GM23338 (cell line): ENCODE measurements at regions not wholly inside any gene's neighbourhood (a gene's known extent, or its start where the extent isn't known, plus 50 kb on each side); places are given as distances from the start of the nearest gene placed in this dataset.

ENCODE experiments used
- ATAC-seq: fragments of 200-7000 bp; cut with Tn5 transposase; 3 replicates; pipeline ENCODE4 v1.9.1; 2020
- DNase-seq: peaks from one replicate; pipeline ENCODE4 v3.0.0-alpha.2; 2015; ENCODE audit warnings: low spot score
- H2AFZ ChIP-seq: fragments of 200-600 bp; sonication (generic); 2 replicates; pipeline ENCODE4 v1.8.0; 2016; ENCODE audit warnings: antibody characterized with exemption, mild to moderate bottlenecking, moderate library complexity
- H3F3A ChIP-seq: fragments of 200-600 bp; sonication (generic); replicated peaks from 2 replicates; pipeline ENCODE4 v1.8.0; 2017; ENCODE audit warnings: antibody characterized with exemption, mixed run types, low read depth
- H3K27ac ChIP-seq: fragments of 200-600 bp; sonication (generic); 2 replicates; pipeline ENCODE4 v1.6.1; 2016; ENCODE audit warnings: low read depth
- H3K27me3 ChIP-seq: fragments of 200-600 bp; sonication (generic); 2 replicates; pipeline ENCODE4 v1.8.0; 2016; ENCODE audit warnings: mild to moderate bottlenecking, mixed run types, moderate library complexity; ENCODE audit not compliant: insufficient read depth
- H3K36me3 ChIP-seq: fragments of 200-600 bp; sonication (generic); 2 replicates; pipeline ENCODE4 v1.8.0; 2016; ENCODE audit warnings: mild to moderate bottlenecking; ENCODE audit not compliant: insufficient read depth
- H3K4me1 ChIP-seq: fragments of 200-600 bp; sonication (generic); 2 replicates; pipeline ENCODE4 v1.8.0; 2016; ENCODE audit warnings: mild to moderate bottlenecking, moderate library complexity; ENCODE audit not compliant: insufficient read depth
- H3K4me2 ChIP-seq: fragments of 200-600 bp; sonication (generic); 2 replicates; pipeline ENCODE4 v1.7.1; 2017; ENCODE audit warnings: mixed run types
- H3K4me3 ChIP-seq: fragments of 200-600 bp; sonication (generic); 2 replicates; pipeline ENCODE4 v1.6.1; 2016; ENCODE audit warnings: mixed run types
- H3K79me2 ChIP-seq: fragments of 200-600 bp; sonication (generic); replicated peaks from 2 replicates; pipeline ENCODE4 v1.8.0; 2017; ENCODE audit warnings: mild to moderate bottlenecking; ENCODE audit not compliant: insufficient read depth
- H3K9me2 ChIP-seq: fragments of 200-600 bp; sonication (generic); 2 replicates; pipeline ENCODE4 v1.8.0; 2017; ENCODE audit not compliant: insufficient read depth
- H4K20me1 ChIP-seq: fragments of 200-600 bp; sonication (generic); replicated peaks from 2 replicates; pipeline ENCODE4 v1.8.0; 2017; ENCODE audit warnings: mild to moderate bottlenecking; ENCODE audit not compliant: insufficient read depth
- H3K27ac Mint-ChIP-seq: 2 replicates; pipeline ENCODE4 v1.8.0; 2020; ENCODE audit warnings: inconsistent platforms, mild to moderate bottlenecking, moderate library complexity, mixed read lengths
- H3K27me3 Mint-ChIP-seq: 3 replicates; pipeline ENCODE4 v1.8.0; 2022; ENCODE audit warnings: low read depth, mild to moderate bottlenecking, moderate library complexity, mixed read lengths, inconsistent platforms; ENCODE audit not compliant: insufficient read depth, poor library complexity
- H3K36me3 Mint-ChIP-seq: 3 replicates; pipeline ENCODE4 v1.8.0; 2021; ENCODE audit warnings: low read depth, mild to moderate bottlenecking, inconsistent platforms, moderate library complexity, mixed read lengths
- H3K4me1 Mint-ChIP-seq: 3 replicates; pipeline ENCODE4 v1.8.0; 2020; ENCODE audit warnings: mild to moderate bottlenecking, inconsistent platforms, mixed read lengths
- H3K4me3 Mint-ChIP-seq: 3 replicates; pipeline ENCODE4 v1.8.0; 2021; ENCODE audit warnings: moderate library complexity, mild to moderate bottlenecking, inconsistent platforms, mixed read lengths
- H3K9me3 Mint-ChIP-seq: 3 replicates; pipeline ENCODE4 v1.8.0; 2020; ENCODE audit warnings: moderate library complexity, mild to moderate bottlenecking, inconsistent platforms, mixed read lengths
- CREB1 ChIP-seq: fragments of 250-450 bp; sonication (Bioruptor Pico); IDR thresholded peaks from 2 replicates; pipeline ENCODE4 v1.5.0; 2020; ENCODE audit warnings: low read depth, mild to moderate bottlenecking, moderate library complexity
- CTCF ChIP-seq, 2 experiments: fragments of 200-600 bp in 1 of 2; sonication (generic) in 1 of 2; conservative IDR thresholded peaks; 2 replicates each; pipeline versions ENCODE4 v1.5.1 to v1.6.1; 2016 to 2017; ENCODE audit warnings: antibody characterized with exemption in 2 of 2, low read depth in 2 of 2, mild to moderate bottlenecking in 2 of 2, moderate library complexity in 1 of 2
- EZH2 ChIP-seq: fragments of 200-600 bp; sonication (generic); IDR thresholded peaks from one replicate; pipeline ENCODE4 v1.8.0; 2017; ENCODE audit warnings: antibody characterized with exemption, mild to moderate bottlenecking, low read depth; ENCODE audit not compliant: unreplicated experiment
- EZH2phosphoT487 ChIP-seq: fragments of 200-600 bp; sonication (generic); IDR thresholded peaks from one replicate; pipeline ENCODE4 v1.8.1; 2018; ENCODE audit warnings: antibody characterized with exemption; ENCODE audit not compliant: unreplicated experiment
- JUNB ChIP-seq: IDR thresholded peaks from one replicate; pipeline ENCODE4 v1.6.1; 2016; ENCODE audit warnings: antibody characterized with exemption; ENCODE audit not compliant: unreplicated experiment
- NANOG ChIP-seq: IDR thresholded peaks from 2 replicates; pipeline ENCODE4 v1.6.1; 2016; ENCODE audit warnings: antibody characterized with exemption, borderline replicate concordance
- POLR2AphosphoS5 ChIP-seq: IDR thresholded peaks from 2 replicates; pipeline ENCODE4 v1.6.1; 2016; ENCODE audit warnings: antibody characterized with exemption, low read depth
- REST ChIP-seq: IDR thresholded peaks from one replicate; pipeline ENCODE4 v1.6.1; 2018; ENCODE audit warnings: antibody characterized with exemption; ENCODE audit not compliant: unreplicated experiment
- STAT1 ChIP-seq: IDR thresholded peaks from one replicate; pipeline ENCODE4 v1.6.1; 2016; ENCODE audit warnings: antibody characterized with exemption; ENCODE audit not compliant: unreplicated experiment
- ZNF114 ChIP-seq: fragments of 250-450 bp; sonication (Bioruptor Pico); IDR thresholded peaks from 2 replicates; pipeline ENCODE4 v1.5.0; 2020; ENCODE audit warnings: mild to moderate bottlenecking, moderate library complexity
- ZNF331 ChIP-seq: fragments of 250-450 bp; sonication (Bioruptor Pico); IDR thresholded peaks from 2 replicates; pipeline ENCODE4 v1.5.0; 2020; ENCODE audit warnings: low read depth, mild to moderate bottlenecking, moderate library complexity
- TF ChIP-seq, protein P1 (sequence below): IDR thresholded peaks from 2 replicates; pipeline ENCODE4 v1.6.1; 2016; ENCODE audit warnings: antibody characterized with exemption
- TF ChIP-seq, protein P2 (sequence below): fragments of 250-450 bp; sonication (Bioruptor Pico); IDR thresholded peaks from 2 replicates; pipeline ENCODE4 v1.5.0; 2020; ENCODE audit warnings: mild to moderate bottlenecking, moderate library complexity

GRCh38 chr18:65282096-65282495 is 468.7 kb upstream of the CDH7 start:
- Histone ChIP-seq H3K36me3 (no peaks in the 10 kb centered on the region), H3K4me1 (peaks cover 21% of the 10 kb centered on the region), H3K27me3 (no peaks in the 10 kb centered on the region), H2AFZ (no peak overlapping the region), H3K4me3 (no peak overlapping the region), H3K27ac (no peak overlapping the region), H3K9me2 (peaks cover 7% of the 10 kb centered on the region; the same call in 1 of the 2 replicates), H4K20me1 (no peaks in the 10 kb centered on the region), H3K4me2 (no peak overlapping the region), H3K79me2 (no peaks in the 10 kb centered on the region), H3F3A (no peaks in the 10 kb centered on the region)
- no peak for ATAC-seq
- peaks cover 6% of the 10 kb centered on the region; the same call in 2 of the 3 replicates for H3K36me3 Mint-ChIP-seq
- no peak overlapping the region for H3K27ac Mint-ChIP-seq
- DNase-seq = no peak
- H3K4me1 Mint-ChIP-seq = peaks cover 17% of the 10 kb centered on the region
- H3K9me3 Mint-ChIP-seq = peaks cover 11% of the 10 kb centered on the region; the same call in 2 of the 3 replicates
- H3K4me3 Mint-ChIP-seq = no peak overlapping the region
- TF ChIP-seq ZNF114 = no peak
- TF ChIP-seq, protein P1, sequence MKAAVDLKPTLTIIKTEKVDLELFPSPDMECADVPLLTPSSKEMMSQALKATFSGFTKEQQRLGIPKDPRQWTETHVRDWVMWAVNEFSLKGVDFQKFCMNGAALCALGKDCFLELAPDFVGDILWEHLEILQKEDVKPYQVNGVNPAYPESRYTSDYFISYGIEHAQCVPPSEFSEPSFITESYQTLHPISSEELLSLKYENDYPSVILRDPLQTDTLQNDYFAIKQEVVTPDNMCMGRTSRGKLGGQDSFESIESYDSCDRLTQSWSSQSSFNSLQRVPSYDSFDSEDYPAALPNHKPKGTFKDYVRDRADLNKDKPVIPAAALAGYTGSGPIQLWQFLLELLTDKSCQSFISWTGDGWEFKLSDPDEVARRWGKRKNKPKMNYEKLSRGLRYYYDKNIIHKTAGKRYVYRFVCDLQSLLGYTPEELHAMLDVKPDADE = no peak
- TF ChIP-seq JUNB = no peak
- TF ChIP-seq NANOG = no peak
- no peak for TF ChIP-seq EZH2phosphoT487
- TF ChIP-seq, protein P2, sequence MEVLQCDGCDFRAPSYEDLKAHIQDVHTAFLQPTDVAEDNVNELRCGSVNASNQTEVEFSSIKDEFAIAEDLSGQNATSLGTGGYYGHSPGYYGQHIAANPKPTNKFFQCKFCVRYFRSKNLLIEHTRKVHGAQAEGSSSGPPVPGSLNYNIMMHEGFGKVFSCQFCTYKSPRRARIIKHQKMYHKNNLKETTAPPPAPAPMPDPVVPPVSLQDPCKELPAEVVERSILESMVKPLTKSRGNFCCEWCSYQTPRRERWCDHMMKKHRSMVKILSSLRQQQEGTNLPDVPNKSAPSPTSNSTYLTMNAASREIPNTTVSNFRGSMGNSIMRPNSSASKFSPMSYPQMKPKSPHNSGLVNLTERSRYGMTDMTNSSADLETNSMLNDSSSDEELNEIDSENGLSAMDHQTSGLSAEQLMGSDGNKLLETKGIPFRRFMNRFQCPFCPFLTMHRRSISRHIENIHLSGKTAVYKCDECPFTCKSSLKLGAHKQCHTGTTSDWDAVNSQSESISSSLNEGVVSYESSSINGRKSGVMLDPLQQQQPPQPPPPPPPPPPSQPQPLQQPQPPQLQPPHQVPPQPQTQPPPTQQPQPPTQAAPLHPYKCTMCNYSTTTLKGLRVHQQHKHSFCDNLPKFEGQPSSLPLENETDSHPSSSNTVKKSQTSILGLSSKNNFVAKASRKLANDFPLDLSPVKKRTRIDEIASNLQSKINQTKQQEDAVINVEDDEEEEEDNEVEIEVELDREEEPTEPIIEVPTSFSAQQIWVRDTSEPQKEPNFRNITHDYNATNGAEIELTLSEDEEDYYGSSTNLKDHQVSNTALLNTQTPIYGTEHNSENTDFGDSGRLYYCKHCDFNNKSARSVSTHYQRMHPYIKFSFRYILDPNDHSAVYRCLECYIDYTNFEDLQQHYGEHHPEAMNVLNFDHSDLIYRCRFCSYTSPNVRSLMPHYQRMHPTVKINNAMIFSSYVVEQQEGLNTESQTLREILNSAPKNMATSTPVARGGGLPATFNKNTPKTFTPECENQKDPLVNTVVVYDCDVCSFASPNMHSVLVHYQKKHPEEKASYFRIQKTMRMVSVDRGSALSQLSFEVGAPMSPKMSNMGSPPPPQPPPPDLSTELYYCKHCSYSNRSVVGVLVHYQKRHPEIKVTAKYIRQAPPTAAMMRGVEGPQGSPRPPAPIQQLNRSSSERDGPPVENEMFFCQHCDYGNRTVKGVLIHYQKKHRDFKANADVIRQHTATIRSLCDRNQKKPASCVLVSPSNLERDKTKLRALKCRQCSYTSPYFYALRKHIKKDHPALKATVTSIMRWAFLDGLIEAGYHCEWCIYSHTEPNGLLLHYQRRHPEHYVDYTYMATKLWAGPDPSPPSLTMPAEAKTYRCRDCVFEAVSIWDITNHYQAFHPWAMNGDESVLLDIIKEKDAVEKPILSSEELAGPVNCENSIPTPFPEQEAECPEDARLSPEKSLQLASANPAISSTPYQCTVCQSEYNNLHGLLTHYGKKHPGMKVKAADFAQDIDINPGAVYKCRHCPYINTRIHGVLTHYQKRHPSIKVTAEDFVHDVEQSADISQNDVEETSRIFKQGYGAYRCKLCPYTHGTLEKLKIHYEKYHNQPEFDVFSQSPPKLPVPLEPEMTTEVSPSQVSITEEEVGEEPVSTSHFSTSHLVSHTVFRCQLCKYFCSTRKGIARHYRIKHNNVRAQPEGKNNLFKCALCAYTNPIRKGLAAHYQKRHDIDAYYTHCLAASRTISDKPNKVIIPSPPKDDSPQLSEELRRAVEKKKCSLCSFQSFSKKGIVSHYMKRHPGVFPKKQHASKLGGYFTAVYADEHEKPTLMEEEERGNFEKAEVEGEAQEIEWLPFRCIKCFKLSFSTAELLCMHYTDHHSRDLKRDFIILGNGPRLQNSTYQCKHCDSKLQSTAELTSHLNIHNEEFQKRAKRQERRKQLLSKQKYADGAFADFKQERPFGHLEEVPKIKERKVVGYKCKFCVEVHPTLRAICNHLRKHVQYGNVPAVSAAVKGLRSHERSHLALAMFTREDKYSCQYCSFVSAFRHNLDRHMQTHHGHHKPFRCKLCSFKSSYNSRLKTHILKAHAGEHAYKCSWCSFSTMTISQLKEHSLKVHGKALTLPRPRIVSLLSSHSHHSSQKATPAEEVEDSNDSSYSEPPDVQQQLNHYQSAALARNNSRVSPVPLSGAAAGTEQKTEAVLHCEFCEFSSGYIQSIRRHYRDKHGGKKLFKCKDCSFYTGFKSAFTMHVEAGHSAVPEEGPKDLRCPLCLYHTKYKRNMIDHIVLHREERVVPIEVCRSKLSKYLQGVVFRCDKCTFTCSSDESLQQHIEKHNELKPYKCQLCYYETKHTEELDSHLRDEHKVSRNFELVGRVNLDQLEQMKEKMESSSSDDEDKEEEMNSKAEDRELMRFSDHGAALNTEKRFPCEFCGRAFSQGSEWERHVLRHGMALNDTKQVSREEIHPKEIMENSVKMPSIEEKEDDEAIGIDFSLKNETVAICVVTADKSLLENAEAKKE (CRISPR knock-in tag) = no peak
- TF ChIP-seq CREB1 (CRISPR knock-in tag) = no peak
- TF ChIP-seq POLR2AphosphoS5 = no peak
- TF ChIP-seq ZNF331 (CRISPR knock-in tag) = no peak
- no peak for TF ChIP-seq REST
- no peak for TF ChIP-seq EZH2
- no peak for TF ChIP-seq STAT1
- no peak for TF ChIP-seq CTCF (conservative IDR thresholded peaks at IDR 0.05; ENCODE audit: low read depth in 2 of 2)
- peaks cover 2% of the 10 kb centered on the region for H3K27me3 Mint-ChIP-seq
